Dendritic cell treated with granulocyte-macrophage colony-stimulating factor and Interleukin-4, amounts not matched to agents 40 ng/mL and 50 ng/mL, for 4 days (primary cell): ENCODE measurements at regions not wholly inside any gene's neighbourhood (a gene's known extent, or its start where the extent isn't known, plus 50 kb on each side); places are given as distances from the start of the nearest gene placed in this dataset.
"Not testable (repeated sequence)": the region's sequence is repeated elsewhere in the genome, so short reads cannot be mapped to it uniquely, and the experiment has no call there.

ENCODE experiments used
- H3K27ac Mint-ChIP-seq: one replicate; pipeline ENCODE4 v1.8.0; 2022; ENCODE audit warnings: mild to moderate bottlenecking, mixed read lengths
- H3K27me3 Mint-ChIP-seq: one replicate; pipeline ENCODE4 v1.8.0; 2022; ENCODE audit warnings: mild to moderate bottlenecking, mixed read lengths
- H3K36me3 Mint-ChIP-seq: one replicate; pipeline ENCODE4 v1.8.0; 2022; ENCODE audit warnings: low read depth, mixed read lengths
- H3K4me1 Mint-ChIP-seq: one replicate; pipeline ENCODE4 v1.8.0; 2022; ENCODE audit warnings: low read depth, mixed read lengths
- H3K4me3 Mint-ChIP-seq: one replicate; pipeline ENCODE4 v1.8.0; 2022; ENCODE audit warnings: mild to moderate bottlenecking, moderate library complexity, mixed read lengths
- H3K9me3 Mint-ChIP-seq: one replicate; pipeline ENCODE4 v1.8.0; 2022; ENCODE audit warnings: mixed read lengths
- intact Hi-C: fragments of 100-400 bp; cut with micrococcal nuclease; formaldehyde crosslinking; loops from one replicate; pipeline ENCODE4 v1.15.0; 2022

- Mint-ChIP-seq H3K9me3 (no peaks in the 10 kb centered on the region), H3K4me1 (peaks cover 16% of the 10 kb centered on the region), H3K27me3 (no peaks in the 10 kb centered on the region), H3K4me3 (no peak overlapping the region), H3K27ac (no peak overlapping the region), H3K36me3 (no peaks in the 10 kb centered on the region)
- intact Hi-C loops = no loop called here
Observed at GRCh38 chr2:60215386-60215901, 338.0 kb downstream of the BCL11A start.

DNA sequence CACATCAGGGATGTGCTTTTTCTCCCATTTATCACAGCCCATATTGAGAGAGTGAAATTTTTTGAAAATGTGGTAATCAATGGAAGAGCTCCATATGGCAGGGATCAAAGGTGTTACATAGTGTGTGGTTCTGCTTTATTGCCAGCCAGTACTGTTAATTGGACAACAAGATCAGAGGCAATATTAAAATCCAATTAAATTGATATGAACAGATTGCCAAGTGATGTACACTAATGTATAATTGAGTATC is 338.9 kb downstream of the BCL11A start:
- H3K36me3 Mint-ChIP-seq = no peaks in the 10 kb centered on the region
- no peaks in the 10 kb centered on the region for H3K9me3 Mint-ChIP-seq
- no peaks in the 10 kb centered on the region for H3K27me3 Mint-ChIP-seq
- intact Hi-C loops = no loop called here
- no peak overlapping the region for H3K27ac Mint-ChIP-seq
- H3K4me3 Mint-ChIP-seq = no peak overlapping the region
- peaks cover 16% of the 10 kb centered on the region for H3K4me1 Mint-ChIP-seq

GRCh38 chr2:60213865-60214625 is 339.4 kb downstream of the BCL11A start:
- no peaks in the 10 kb centered on the region for H3K9me3 Mint-ChIP-seq
- H3K4me3 Mint-ChIP-seq = no peak overlapping the region
- intact Hi-C loops = no loop called here
- H3K27ac Mint-ChIP-seq = no peak overlapping the region
- peaks cover 16% of the 10 kb centered on the region for H3K4me1 Mint-ChIP-seq
- H3K36me3 Mint-ChIP-seq = no peaks in the 10 kb centered on the region
- H3K27me3 Mint-ChIP-seq = no peaks in the 10 kb centered on the region

- Mint-ChIP-seq H3K27ac (no peak overlapping the region), H3K9me3 (no peaks in the 10 kb centered on the region), H3K36me3 (no peaks in the 10 kb centered on the region), H3K4me1 (peaks cover 22% of the 10 kb centered on the region), H3K4me3 (no peak overlapping the region), H3K27me3 (no peaks in the 10 kb centered on the region)
- intact Hi-C loops = no loop called here
Observed at GRCh38 chr2:60212181-60212945, 341.1 kb downstream of the BCL11A start.

GRCh38 chr2:60189006-60189405 is 364.4 kb downstream of the BCL11A start:
- H3K36me3 Mint-ChIP-seq, H3K27me3 Mint-ChIP-seq, H3K27ac Mint-ChIP-seq, H3K4me3 Mint-ChIP-seq, intact Hi-C loops, H3K4me1 Mint-ChIP-seq: not testable (repeated sequence)
- peaks cover 55% of the 10 kb centered on the region for H3K9me3 Mint-ChIP-seq

DNA sequence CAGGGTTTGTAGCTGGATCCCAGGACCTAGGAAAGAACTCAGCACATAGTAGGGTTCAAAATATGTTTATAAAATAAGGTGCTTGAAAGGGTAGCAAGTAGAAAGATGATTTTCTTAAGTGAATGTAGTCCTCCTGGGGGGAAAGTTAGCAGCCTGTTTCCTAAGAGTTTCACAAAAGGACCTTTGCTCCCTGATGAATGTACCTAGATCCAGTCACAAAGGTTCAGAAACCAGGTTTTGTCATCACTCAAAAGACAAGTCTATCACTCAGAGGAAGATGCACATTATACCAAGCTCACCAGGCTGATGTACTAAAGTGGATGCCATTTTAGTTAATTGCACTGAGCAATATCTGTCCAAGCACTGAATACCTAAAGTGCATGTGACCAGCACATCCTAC is 378.2 kb downstream of the BCL11A start:
- intact Hi-C loops = no loop called here
- no peaks in the 10 kb centered on the region for H3K9me3 Mint-ChIP-seq
- no peaks in the 10 kb centered on the region for H3K4me1 Mint-ChIP-seq
- no peak overlapping the region for H3K27ac Mint-ChIP-seq
- H3K36me3 Mint-ChIP-seq = no peaks in the 10 kb centered on the region
- H3K27me3 Mint-ChIP-seq = no peaks in the 10 kb centered on the region
- no peak overlapping the region for H3K4me3 Mint-ChIP-seq

GRCh38 chr2:60174146-60174545 is 379.3 kb downstream of the BCL11A start:
- no peaks in the 10 kb centered on the region for H3K27me3 Mint-ChIP-seq
- no peaks in the 10 kb centered on the region for H3K36me3 Mint-ChIP-seq
- no peak overlapping the region for H3K4me3 Mint-ChIP-seq
- no peak overlapping the region for H3K27ac Mint-ChIP-seq
- no peaks in the 10 kb centered on the region for H3K4me1 Mint-ChIP-seq
- intact Hi-C loops = no loop called here
- no peaks in the 10 kb centered on the region for H3K9me3 Mint-ChIP-seq

DNA sequence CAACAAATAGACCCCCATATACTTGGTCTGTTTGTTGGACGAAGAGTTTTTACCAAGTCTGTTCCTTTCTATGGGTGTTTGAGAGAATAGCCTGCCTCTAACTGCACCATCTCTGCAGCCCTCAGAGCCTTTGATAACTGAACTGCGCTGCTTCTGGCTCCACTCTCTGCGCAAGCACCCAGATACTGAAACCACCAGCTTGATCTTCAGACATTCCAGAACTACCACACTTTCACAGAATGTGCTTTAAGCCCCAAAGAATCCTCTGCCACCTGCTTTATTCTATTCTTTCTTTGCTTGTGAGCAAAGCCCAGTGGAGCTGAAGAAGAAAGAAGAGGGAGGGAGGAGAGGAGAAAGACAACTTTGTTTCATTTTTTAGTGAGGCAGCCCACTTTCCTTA is 380.7 kb downstream of the BCL11A start:
- Mint-ChIP-seq H3K4me1 (no peaks in the 10 kb centered on the region), H3K36me3 (no peaks in the 10 kb centered on the region), H3K9me3 (no peaks in the 10 kb centered on the region), H3K27me3 (no peaks in the 10 kb centered on the region), H3K4me3 (no peak overlapping the region), H3K27ac (no peak overlapping the region)
- intact Hi-C loops = no loop called here

- no peaks in the 10 kb centered on the region for H3K36me3 Mint-ChIP-seq
- H3K4me3 Mint-ChIP-seq = no peak overlapping the region
- no peak overlapping the region for H3K27ac Mint-ChIP-seq
- H3K27me3 Mint-ChIP-seq = no peaks in the 10 kb centered on the region
- H3K4me1 Mint-ChIP-seq = peaks cover 4% of the 10 kb centered on the region
- no peaks in the 10 kb centered on the region for H3K9me3 Mint-ChIP-seq
- intact Hi-C loops = no loop called here
Observed at GRCh38 chr2:60170272-60170671, 383.2 kb downstream of the BCL11A start.

DNA sequence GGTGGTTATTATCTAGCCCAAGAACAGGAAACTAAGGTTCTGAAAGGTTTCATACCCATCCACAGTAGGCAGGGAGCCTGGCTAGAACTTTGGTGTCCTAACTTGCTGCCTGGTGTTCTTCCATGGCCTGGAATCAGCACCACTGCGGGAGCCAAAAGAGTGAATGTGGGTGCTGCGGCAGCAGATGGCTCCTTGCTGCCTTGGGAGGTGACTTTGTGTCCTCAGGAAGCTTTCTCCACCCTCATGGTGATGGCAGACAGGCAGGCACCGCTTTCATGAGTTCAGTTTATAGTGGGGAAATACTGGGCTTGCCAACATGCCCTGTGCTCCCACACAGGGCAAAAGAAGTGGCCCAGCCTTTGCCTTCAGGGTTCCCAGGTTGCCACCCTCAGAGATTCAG is 385.2 kb downstream of the BCL11A start:
- Mint-ChIP-seq H3K36me3 (no peaks in the 10 kb centered on the region), H3K9me3 (no peaks in the 10 kb centered on the region), H3K27ac (no peak overlapping the region), H3K27me3 (no peaks in the 10 kb centered on the region), H3K4me1 (peaks cover 8% of the 10 kb centered on the region), H3K4me3 (no peak overlapping the region)
- intact Hi-C loops = no loop called here

DNA sequence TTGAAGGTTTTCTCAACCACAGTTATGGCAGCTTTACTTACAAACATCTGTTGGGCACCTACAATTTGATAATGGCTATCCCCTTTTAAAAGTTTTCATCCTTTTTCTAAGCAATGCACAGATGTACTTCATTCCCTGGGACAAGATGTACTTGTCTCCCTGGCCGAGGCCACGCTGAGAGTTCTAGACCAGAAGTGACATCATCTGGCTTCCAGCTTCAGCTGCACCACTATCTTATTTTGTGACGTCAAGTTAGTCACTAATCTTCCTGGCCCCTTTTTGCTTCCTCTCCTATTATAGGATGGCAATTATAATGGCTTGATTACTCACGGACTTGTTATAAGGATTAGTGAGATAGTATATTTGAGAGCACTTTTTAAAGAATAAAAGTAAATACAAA is 386.4 kb downstream of the BCL11A start:
- intact Hi-C loops = no loop called here
- peaks cover 8% of the 10 kb centered on the region for H3K4me1 Mint-ChIP-seq
- H3K27ac Mint-ChIP-seq = no peak overlapping the region
- no peak overlapping the region for H3K4me3 Mint-ChIP-seq
- no peaks in the 10 kb centered on the region for H3K9me3 Mint-ChIP-seq
- H3K36me3 Mint-ChIP-seq = no peaks in the 10 kb centered on the region
- H3K27me3 Mint-ChIP-seq = no peaks in the 10 kb centered on the region

DNA sequence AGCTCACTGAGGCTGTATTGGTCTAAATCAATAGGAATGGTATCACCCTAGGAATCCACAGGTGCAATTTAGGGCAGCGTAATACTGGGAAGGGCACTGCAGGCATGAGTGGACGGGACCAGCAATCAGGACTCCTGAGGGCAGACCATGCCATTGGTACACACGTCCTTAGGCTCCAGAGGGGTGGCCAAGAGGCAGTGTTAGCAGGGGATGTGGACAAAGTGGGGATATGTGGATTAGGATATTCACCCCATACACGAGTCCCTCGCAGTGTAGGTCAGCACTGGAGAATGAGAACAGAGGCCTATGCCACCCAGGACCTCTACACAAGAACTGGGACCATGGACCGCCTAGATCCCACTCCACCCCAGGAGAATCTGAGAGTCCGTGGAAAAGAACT is 389.8 kb downstream of the BCL11A start:
- H3K27ac Mint-ChIP-seq = no peak overlapping the region
- peaks cover 16% of the 10 kb centered on the region for H3K4me1 Mint-ChIP-seq
- intact Hi-C loops = no loop called here
- H3K9me3 Mint-ChIP-seq = no peaks in the 10 kb centered on the region
- no peak overlapping the region for H3K4me3 Mint-ChIP-seq
- no peaks in the 10 kb centered on the region for H3K27me3 Mint-ChIP-seq
- no peaks in the 10 kb centered on the region for H3K36me3 Mint-ChIP-seq

DNA sequence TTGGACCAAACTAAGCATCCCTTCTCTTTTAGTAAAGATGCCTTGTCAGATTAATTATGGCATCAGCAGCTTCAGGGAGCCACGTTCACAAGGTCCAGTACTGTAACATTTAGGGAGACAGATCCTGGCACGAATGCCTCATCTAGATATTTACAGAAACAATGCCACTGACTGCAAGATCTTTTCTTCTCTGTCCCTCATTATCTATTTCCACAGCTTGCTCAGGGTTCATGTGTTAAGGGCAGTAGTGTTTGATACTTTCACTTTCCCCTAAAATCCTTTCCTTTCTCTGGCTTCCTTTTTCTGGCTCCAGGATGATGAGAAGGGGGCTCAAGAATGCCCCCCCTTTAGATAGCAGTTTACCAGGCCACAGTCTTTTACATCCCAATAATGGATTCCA is 393.9 kb downstream of the BCL11A start:
- no peak overlapping the region for H3K27ac Mint-ChIP-seq
- H3K4me1 Mint-ChIP-seq = peaks cover 9% of the 10 kb centered on the region
- H3K27me3 Mint-ChIP-seq = no peaks in the 10 kb centered on the region
- intact Hi-C loops = no loop called here
- H3K9me3 Mint-ChIP-seq = no peaks in the 10 kb centered on the region
- H3K4me3 Mint-ChIP-seq = no peak overlapping the region
- H3K36me3 Mint-ChIP-seq = no peaks in the 10 kb centered on the region

DNA sequence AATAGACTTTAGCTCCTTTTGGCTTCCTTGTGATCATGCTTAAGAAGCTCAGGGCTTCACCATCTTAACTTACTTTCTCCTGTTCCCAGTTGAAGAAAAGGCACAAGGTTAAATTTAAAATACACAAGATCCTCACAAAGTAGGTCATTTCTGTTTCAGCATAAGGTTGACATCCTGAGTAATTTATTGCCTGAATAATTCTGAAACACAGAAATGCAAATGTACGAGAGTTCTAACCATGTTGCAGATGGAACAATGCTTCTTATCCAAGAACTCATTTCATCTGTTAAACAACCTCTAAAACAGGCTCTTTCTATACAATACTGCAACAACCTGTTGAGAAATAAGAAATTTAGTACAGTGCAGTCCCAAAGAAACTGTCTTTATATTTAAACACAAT is 395.2 kb downstream of the BCL11A start:
- no peaks in the 10 kb centered on the region for H3K27me3 Mint-ChIP-seq
- H3K4me3 Mint-ChIP-seq = no peak overlapping the region
- H3K36me3 Mint-ChIP-seq = no peaks in the 10 kb centered on the region
- no peaks in the 10 kb centered on the region for H3K9me3 Mint-ChIP-seq
- peaks cover 9% of the 10 kb centered on the region for H3K4me1 Mint-ChIP-seq
- H3K27ac Mint-ChIP-seq = no peak overlapping the region
- intact Hi-C loops = no loop called here

DNA sequence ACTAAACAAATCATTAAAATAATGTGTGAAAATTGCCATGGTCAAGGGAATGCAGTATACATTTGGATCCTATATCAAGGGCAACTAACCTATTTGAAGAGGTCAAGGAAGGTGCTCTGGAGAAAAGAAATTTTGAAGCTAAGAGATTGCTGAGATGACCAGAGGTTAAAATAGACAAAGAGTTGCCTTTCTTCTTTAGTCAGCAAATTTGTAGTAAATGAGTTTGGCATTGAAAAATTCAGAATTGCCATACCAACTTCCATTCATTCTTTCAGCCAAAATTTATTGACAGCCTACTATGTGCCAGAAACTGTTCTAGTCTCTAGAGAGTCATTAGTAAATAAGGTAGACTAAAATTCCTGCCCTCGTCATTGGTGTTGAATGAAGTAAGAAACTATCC is 396.2 kb downstream of the BCL11A start:
- Mint-ChIP-seq H3K27ac (no peak overlapping the region), H3K9me3 (no peaks in the 10 kb centered on the region), H3K27me3 (no peaks in the 10 kb centered on the region), H3K4me3 (no peak overlapping the region), H3K36me3 (no peaks in the 10 kb centered on the region), H3K4me1 (peaks cover 9% of the 10 kb centered on the region)
- intact Hi-C loops = no loop called here
